IMR-90 (cell line): ENCODE measurements at regions not wholly inside any gene's neighbourhood (a gene's known extent, or its start where the extent isn't known, plus 50 kb on each side); places are given as distances from the start of the nearest gene placed in this dataset.

Experiments used
- ATAC-seq: fragments of 200-7000 bp; cut with Tn5 transposase; 2 replicates; pipeline ENCODE4 v1.9.1; 2020; ENCODE audit warnings: low read depth, mild to moderate bottlenecking, moderate library complexity
- BruUV-seq: library from RNA; stranded (reverse); fragments of 400-500 nt; replicated peaks from 2 replicates; lab custom pipeline; 2021; lab: Mats Ljungman, UMichigan
- CTCF ChIA-PET: fragments of 300-600 bp; formaldehyde crosslinking; extraction: SDS; loops from one replicate; lab custom pipeline; 2021; ENCODE audit warnings: antibody characterized with exemption; lab: Yijun Ruan, JAX
- POLR2A ChIA-PET: fragments of 300-600 bp; sonication (Branson Sonifier 250); formaldehyde crosslinking; loops from one replicate; lab custom pipeline; 2022; ENCODE audit warnings: antibody characterized with exemption; ENCODE audit not compliant: unreplicated experiment; lab: Charles Lee
- DNase-seq: peaks from one replicate; pipeline ENCODE4 v3.0.0; 2013
- H2AFZ ChIP-seq: replicated peaks from 2 replicates; pipeline ENCODE3; 2013; ENCODE audit warnings: low read length, mild to moderate bottlenecking; ENCODE audit not compliant: poor library complexity
- H2AK5ac ChIP-seq: 2 replicates; pipeline ENCODE4 v1.6.1; 2013; ENCODE audit warnings: low read depth, low read length, inconsistent platforms
- H2AK9ac ChIP-seq: replicated peaks from 2 replicates; pipeline ENCODE3; 2013; ENCODE audit warnings: mild to moderate bottlenecking, low read depth, low read length, moderate library complexity; ENCODE audit not compliant: poor library complexity
- H2BK120ac ChIP-seq: 2 replicates; pipeline ENCODE4 v1.6.1; 2013; ENCODE audit warnings: low read depth, low read length, inconsistent platforms
- H2BK15ac ChIP-seq: 3 replicates; pipeline ENCODE4 v1.6.1; 2013; ENCODE audit warnings: low read depth, low read length, inconsistent platforms
- H2BK20ac ChIP-seq: 2 replicates; pipeline ENCODE4 v1.6.1; 2013; ENCODE audit warnings: low read depth, mild to moderate bottlenecking, inconsistent platforms, low read length, moderate library complexity
- H2BK5ac ChIP-seq: 2 replicates; pipeline ENCODE4 v1.6.1; 2013; ENCODE audit warnings: mild to moderate bottlenecking, low read depth, low read length, inconsistent platforms; ENCODE audit not compliant: poor library complexity, severe bottlenecking
- H3K14ac ChIP-seq: replicated peaks from 2 replicates; pipeline ENCODE4 v1.6.1; 2013; ENCODE audit warnings: low read depth, low read length, inconsistent platforms
- H3K18ac ChIP-seq: 2 replicates; pipeline ENCODE4 v1.6.1; 2013; ENCODE audit warnings: low read depth, low read length, control low read depth
- H3K23ac ChIP-seq: 2 replicates; pipeline ENCODE4 v1.6.1; 2013; ENCODE audit warnings: low read depth, low read length, inconsistent platforms
- H3K27ac ChIP-seq: 2 replicates; pipeline ENCODE4 v1.5.1; 2013; ENCODE audit warnings: mild to moderate bottlenecking, control low read depth, low read length; ENCODE audit not compliant: insufficient read depth
- H3K27me3 ChIP-seq: 2 replicates; pipeline ENCODE4 v1.6.1; 2013; ENCODE audit warnings: low read length; ENCODE audit not compliant: control insufficient read depth, insufficient read depth
- H3K36me3 ChIP-seq: 2 replicates; pipeline ENCODE4 v1.6.1; 2013; ENCODE audit warnings: low read length, mixed read lengths; ENCODE audit not compliant: control insufficient read depth, insufficient read depth
- H3K4ac ChIP-seq: 2 replicates; pipeline ENCODE4 v1.6.1; 2013; ENCODE audit warnings: low read depth, low read length, inconsistent platforms
- H3K4me1 ChIP-seq: 2 replicates; pipeline ENCODE4 v1.6.1; 2013; ENCODE audit warnings: low read length, mixed read lengths; ENCODE audit not compliant: control insufficient read depth, insufficient read depth
- H3K4me2 ChIP-seq: 2 replicates; pipeline ENCODE4 v1.6.1; 2013; ENCODE audit warnings: low read depth, mild to moderate bottlenecking, control low read depth, low read length, moderate library complexity
- H3K4me3 ChIP-seq: 2 replicates; pipeline ENCODE4 v1.5.1; 2013; ENCODE audit warnings: low read depth, mild to moderate bottlenecking, control low read depth, low read length, moderate library complexity; ENCODE audit not compliant: insufficient read depth
- H3K56ac ChIP-seq: 2 replicates; pipeline ENCODE4 v1.6.1; 2013; ENCODE audit warnings: low read length, inconsistent platforms; ENCODE audit not compliant: insufficient read depth; ENCODE audit errors: extremely low read depth
- H3K79me1 ChIP-seq, 2 experiments: 2 replicates each; pipeline ENCODE4 v1.6.1; 2013; ENCODE audit warnings: low read length in 2 of 2, inconsistent platforms in 1 of 2, low read depth in 1 of 2
- H3K9ac ChIP-seq: 2 replicates; pipeline ENCODE4 v1.6.1; 2013; ENCODE audit warnings: low read depth, low read length, control low read depth
- H3K9me1 ChIP-seq: 2 replicates; pipeline ENCODE4 v1.6.1; 2013; ENCODE audit warnings: low read length, inconsistent platforms; ENCODE audit not compliant: insufficient read depth
- H3K9me3 ChIP-seq: 2 replicates; pipeline ENCODE4 v1.6.1; 2013; ENCODE audit warnings: low read length; ENCODE audit not compliant: control insufficient read depth, insufficient read depth
- H4K20me1 ChIP-seq: 2 replicates; pipeline ENCODE4 v1.6.1; 2013; ENCODE audit warnings: low read length, inconsistent platforms; ENCODE audit not compliant: insufficient read depth
- H4K5ac ChIP-seq: 2 replicates; pipeline ENCODE4 v1.6.1; 2013; ENCODE audit warnings: mild to moderate bottlenecking, low read depth, low read length, control low read depth
- H4K8ac ChIP-seq, 2 experiments: 2 replicates each; pipeline ENCODE4 v1.6.1; 2013; ENCODE audit warnings: low read depth in 2 of 2, low read length in 2 of 2, control low read depth in 1 of 2, inconsistent platforms in 1 of 2
- H4K91ac ChIP-seq: 2 replicates; pipeline ENCODE4 v1.6.1; 2013; ENCODE audit warnings: low read depth, low read length, inconsistent platforms; ENCODE audit not compliant: insufficient read depth
- BHLHE40 ChIP-seq: fragments of 150-350 bp; IDR thresholded peaks from 2 replicates; pipeline ENCODE4 v1.6.1; 2016; ENCODE audit warnings: mild to moderate bottlenecking, low read depth, low read length
- MAFK ChIP-seq: IDR thresholded peaks from 2 replicates; pipeline ENCODE4 v1.6.1; 2012; ENCODE audit warnings: low read depth, low read length, improper control_type of control experiment
- NFE2L2 ChIP-seq: fragments of 150-350 bp; IDR thresholded peaks from 2 replicates; pipeline ENCODE4 v1.6.1; 2016; ENCODE audit warnings: low read depth, mild to moderate bottlenecking, low read length
- POLR2A ChIP-seq: IDR thresholded peaks from 2 replicates; pipeline ENCODE4 v1.6.1; 2012; ENCODE audit warnings: mild to moderate bottlenecking, low read depth, low read length
- RFX5 ChIP-seq: IDR thresholded peaks from 2 replicates; pipeline ENCODE4 v1.8.0; 2012; ENCODE audit warnings: low read depth, mild to moderate bottlenecking, low read length, moderate library complexity
- USF2 ChIP-seq: fragments of 150-350 bp; IDR thresholded peaks from 2 replicates; pipeline ENCODE4 v1.6.1; 2017; ENCODE audit warnings: mild to moderate bottlenecking, antibody characterized with exemption, low read length, low read depth
- WGBS, 2 experiments: methylation state at CpG; one replicate each; pipeline versions ENCODE4 v1.1.5 to v1.1.7; 2013; ENCODE audit warnings: missing lambda C conversion rate in 2 of 2; ENCODE audit not compliant: insufficient read length in 1 of 2; ENCODE audit errors: extremely low coverage in 2 of 2; 5-methylcytosine and 5-hydroxymethylcytosine counted together
- dilution Hi-C: fragments of 300-500 bp; cut with HindIII; formaldehyde crosslinking; loops from one replicate; pipeline ENCODE4 v1.14.3; 2018; ENCODE audit warnings: low sequenced_read_pairs; ENCODE audit not compliant: unreplicated experiment
- in situ Hi-C: fragments of 300-500 bp; cut with MboI; formaldehyde crosslinking; loops from 3 replicates; pipeline ENCODE4 v1.14.3; 2019; ENCODE audit warnings: low sequenced_read_pairs, inconsistent platforms, mixed read lengths
- intact Hi-C: fragments of 100-400 bp; cut with micrococcal nuclease; formaldehyde crosslinking; loops from 2 replicates; pipeline ENCODE4 v1.10.0; 2022

GRCh38 chr11:115720602-115721245, 216.5 kb upstream of the CADM1 start:
- no peak overlapping the region for H2AFZ ChIP-seq
- H3K4me2 ChIP-seq: no peak overlapping the region
- H4K5ac ChIP-seq: no peak overlapping the region
- H3K4me1 ChIP-seq: peaks cover 10% of the 10 kb centered on the region
- POLR2A ChIA-PET: no interaction called here
- H3K14ac ChIP-seq: no peak overlapping the region
- H4K20me1 ChIP-seq: no peaks in the 10 kb centered on the region
- 59% methylated on average over 3 of the region's 9 CpGs; no CpG with 5 or more reads in 1 of the 2 experiments for WGBS, 2 experiments
- ATAC-seq (no peak), DNase-seq (no peak)
- no peaks in the 10 kb centered on the region for H3K36me3 ChIP-seq
- no peak overlapping the region for H3K4ac ChIP-seq
- in situ Hi-C loops: no loop called here
- no peak overlapping the region; the same call in 1 of the 2 replicates for H3K23ac ChIP-seq
- no peak overlapping the region for H2AK5ac ChIP-seq
- H3K18ac ChIP-seq: no peak overlapping the region
- no peak overlapping the region for H3K56ac ChIP-seq
- no TSS peak for BruUV-seq
- no peaks in the 10 kb centered on the region for H3K9me1 ChIP-seq
- CTCF ChIA-PET: interaction anchor here (0.6 kb wide), 1 partner anchor 1296 kb away, joined by 4 read pairs; no protein-coding TSS in a partner anchor
- no peak overlapping the region for H2BK120ac ChIP-seq
- no peak overlapping the region for H2AK9ac ChIP-seq
- no peak overlapping the region for H3K27ac ChIP-seq
- H3K9me3 ChIP-seq: no peaks in the 10 kb centered on the region
- intact Hi-C loops: no loop called here
- TF ChIP-seq MAFK (peak; percentile 71), RFX5 (no peak), POLR2A (no peak), USF2 (no peak), NFE2L2 (no peak), BHLHE40 (no peak)
- no peak overlapping the region for H3K4me3 ChIP-seq
- dilution Hi-C loops: no loop called here
- no peak overlapping the region; the same call in 1 of the 2 replicates for H4K91ac ChIP-seq
- H3K27me3 ChIP-seq: peaks cover 3% of the 10 kb centered on the region
- H2BK15ac ChIP-seq: no peak overlapping the region; the same call in 2 of the 3 replicates
- no peaks in the 10 kb centered on the region for H3K79me1 ChIP-seq
- no peak overlapping the region for H2BK5ac ChIP-seq
- H2BK20ac ChIP-seq: no peak overlapping the region
- H3K9ac ChIP-seq: no peak overlapping the region
- H4K8ac ChIP-seq: no peak overlapping the region
